GM20000 (cell line): ENCODE measurements at regions not wholly inside any gene's neighbourhood (a gene's known extent, or its start where the extent isn't known, plus 50 kb on each side); places are given as distances from the start of the nearest gene placed in this dataset.

Experiments used
- DNase-seq: peaks from one replicate; pipeline ENCODE4 v3.0.0; 2012; ENCODE audit warnings: low spot score
- TF ChIP-seq, protein P1 (sequence below): IDR thresholded peaks from 2 replicates; pipeline ENCODE4 v1.5.1; 2012; ENCODE audit warnings: mild to moderate bottlenecking, control low read depth; ENCODE audit errors: extremely low read depth, missing control alignments

DNA sequence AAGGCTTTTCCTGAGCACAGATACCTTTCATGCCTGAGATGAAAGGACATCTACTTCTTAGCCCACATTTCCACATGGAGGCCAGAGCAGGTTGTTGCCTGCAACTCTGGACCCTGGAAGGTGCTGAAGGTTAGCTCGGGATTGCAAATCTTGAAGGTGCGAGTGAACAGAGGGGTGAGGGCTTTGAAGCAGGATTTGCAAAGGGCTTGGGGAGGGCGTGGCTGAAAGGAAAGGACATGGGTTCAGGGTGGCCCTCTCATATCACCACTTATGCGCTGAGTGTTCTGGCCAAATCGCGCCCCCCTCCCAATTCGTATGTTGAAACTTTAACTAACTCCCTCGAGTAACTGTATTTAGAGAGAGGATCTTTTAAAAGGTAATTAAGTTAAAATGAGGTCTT, 501.6 kb downstream of the MIAT start:
- TF ChIP-seq, protein P1, sequence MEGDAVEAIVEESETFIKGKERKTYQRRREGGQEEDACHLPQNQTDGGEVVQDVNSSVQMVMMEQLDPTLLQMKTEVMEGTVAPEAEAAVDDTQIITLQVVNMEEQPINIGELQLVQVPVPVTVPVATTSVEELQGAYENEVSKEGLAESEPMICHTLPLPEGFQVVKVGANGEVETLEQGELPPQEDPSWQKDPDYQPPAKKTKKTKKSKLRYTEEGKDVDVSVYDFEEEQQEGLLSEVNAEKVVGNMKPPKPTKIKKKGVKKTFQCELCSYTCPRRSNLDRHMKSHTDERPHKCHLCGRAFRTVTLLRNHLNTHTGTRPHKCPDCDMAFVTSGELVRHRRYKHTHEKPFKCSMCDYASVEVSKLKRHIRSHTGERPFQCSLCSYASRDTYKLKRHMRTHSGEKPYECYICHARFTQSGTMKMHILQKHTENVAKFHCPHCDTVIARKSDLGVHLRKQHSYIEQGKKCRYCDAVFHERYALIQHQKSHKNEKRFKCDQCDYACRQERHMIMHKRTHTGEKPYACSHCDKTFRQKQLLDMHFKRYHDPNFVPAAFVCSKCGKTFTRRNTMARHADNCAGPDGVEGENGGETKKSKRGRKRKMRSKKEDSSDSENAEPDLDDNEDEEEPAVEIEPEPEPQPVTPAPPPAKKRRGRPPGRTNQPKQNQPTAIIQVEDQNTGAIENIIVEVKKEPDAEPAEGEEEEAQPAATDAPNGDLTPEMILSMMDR, result no peak
- DNase-seq, result no peak

- TF ChIP-seq, protein P1, result no peak
- DNase-seq, result no peak
These were observed 502.4 kb downstream of the MIAT start for GRCh38 chr22:27159716-27160295.

GRCh38 chr22:27163162-27164137, 506.1 kb downstream of the MIAT start:
- TF ChIP-seq, protein P1, result no peak
- no peak for DNase-seq

DNA sequence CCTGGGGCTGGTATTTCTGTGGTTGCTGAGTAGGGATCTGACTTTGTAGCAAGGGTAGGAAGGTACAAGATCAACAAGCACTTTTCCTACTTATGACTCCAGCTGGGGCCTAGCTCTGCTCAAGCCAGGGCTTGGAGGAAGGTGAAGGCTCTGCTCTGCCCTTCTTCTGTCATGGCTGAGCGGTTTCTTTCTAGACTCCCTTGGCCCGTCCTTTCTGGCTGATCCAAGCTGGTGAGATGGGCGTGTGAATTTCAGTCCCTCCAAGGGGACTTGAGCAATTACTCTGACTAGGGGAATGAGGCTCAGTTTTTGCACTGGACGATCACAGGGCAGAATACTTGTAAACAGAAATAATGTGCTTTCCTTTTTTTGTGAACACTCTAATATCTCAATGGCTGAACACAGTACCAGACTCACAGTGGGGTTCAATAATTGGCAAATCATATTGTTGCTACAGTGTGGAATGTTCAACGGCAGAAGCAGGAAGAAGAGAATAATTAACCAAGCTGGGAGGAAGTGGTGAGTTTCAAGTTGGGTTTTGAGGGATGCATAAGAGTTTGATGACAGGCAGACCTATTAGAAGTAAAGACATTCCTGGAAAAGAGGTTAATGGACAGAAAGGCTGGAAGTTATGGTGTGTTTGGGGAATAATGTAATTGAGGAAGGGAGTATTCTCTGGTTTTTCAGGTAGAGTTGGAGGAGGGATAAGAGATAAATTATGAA, 507.6 kb downstream of the MIAT start:
- DNase-seq, result no peak
- TF ChIP-seq, protein P1, result no peak

DNA sequence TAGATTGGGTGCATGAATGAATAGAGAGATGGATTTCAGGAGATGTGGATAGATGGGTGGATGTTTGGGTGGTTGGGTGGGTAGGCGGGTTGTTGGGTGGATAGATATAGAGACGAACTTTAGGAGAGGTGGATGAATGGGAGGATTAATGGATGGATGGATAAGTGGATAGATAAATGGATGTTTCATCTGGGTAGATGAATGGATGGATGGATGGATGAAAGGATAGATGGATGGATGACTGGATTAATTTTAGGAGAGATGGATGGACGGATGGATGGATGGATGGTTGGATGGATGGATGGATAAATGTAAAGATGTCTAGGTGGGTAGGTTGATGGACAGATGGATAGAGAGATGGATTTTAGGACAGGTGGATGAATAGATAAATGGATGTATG, 511.3 kb downstream of the MIAT start:
- TF ChIP-seq, protein P1, result no peak
- DNase-seq, result no peak

GRCh38 chr22:27170491-27170890, 513.1 kb downstream of the MIAT start:
- DNase-seq, result no peak
- TF ChIP-seq, protein P1, result no peak

GRCh38 chr22:27171212-27171611, 513.8 kb downstream of the MIAT start:
- no peak for DNase-seq

More at GRCh38 chr22:27171212-27171611, 513.8 kb downstream of the MIAT start:
- TF ChIP-seq, protein P1, result no peak
